ENCODE measurements at regions not wholly inside any gene's neighbourhood (a gene's known extent, or its start where the extent isn't known, plus 50 kb on each side); places are given as distances from the start of the nearest gene placed in this dataset.
A peak's percentile ranks its signal among the peaks of the same experiment; 100 is the strongest.

DNA sequence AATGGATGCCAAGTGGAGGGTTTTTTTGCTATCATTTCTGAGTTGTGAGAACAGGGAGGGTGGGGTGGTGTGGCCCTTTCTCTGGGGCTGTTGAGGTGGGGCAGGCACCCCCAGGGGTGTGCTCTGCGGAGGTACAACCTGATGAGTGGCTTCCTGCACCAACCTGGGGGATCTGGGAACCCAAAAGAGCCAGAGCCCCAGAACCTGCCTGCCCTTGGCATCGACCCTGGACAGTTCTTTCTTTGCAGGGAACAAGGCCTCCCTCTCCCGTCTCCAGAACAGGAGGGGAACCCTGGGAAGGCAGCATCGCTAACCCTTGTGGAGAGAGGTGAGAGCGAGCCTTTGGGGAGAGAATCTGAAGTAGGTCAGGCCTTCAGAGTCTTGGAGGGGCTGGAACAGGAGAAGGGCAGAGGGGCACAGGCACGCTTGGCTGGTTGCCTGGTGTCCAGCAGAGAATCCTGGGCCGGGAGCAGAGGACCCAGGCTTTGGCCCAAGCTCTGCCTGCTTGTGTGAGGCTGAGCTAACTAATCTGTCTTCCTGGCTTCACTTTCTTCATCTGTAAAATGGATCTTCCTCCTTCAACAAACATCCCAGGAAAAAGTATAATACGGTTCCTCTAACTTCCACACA, 84.9 kb downstream of the RHOB start:
- no peak for DNase-seq
- Histone ChIP-seq H3K36me3 (replicated peaks; ENCODE audit: control insufficient read depth, insufficient read depth, low read length) (no peaks in the 10 kb centered on the region), H3K4me3 (ENCODE audit: insufficient read depth, low read depth, low read length) (no peak overlapping the region), H3K27me3 (ENCODE audit: control insufficient read depth, insufficient read depth, low read length) (no peaks in the 10 kb centered on the region)

DNA sequence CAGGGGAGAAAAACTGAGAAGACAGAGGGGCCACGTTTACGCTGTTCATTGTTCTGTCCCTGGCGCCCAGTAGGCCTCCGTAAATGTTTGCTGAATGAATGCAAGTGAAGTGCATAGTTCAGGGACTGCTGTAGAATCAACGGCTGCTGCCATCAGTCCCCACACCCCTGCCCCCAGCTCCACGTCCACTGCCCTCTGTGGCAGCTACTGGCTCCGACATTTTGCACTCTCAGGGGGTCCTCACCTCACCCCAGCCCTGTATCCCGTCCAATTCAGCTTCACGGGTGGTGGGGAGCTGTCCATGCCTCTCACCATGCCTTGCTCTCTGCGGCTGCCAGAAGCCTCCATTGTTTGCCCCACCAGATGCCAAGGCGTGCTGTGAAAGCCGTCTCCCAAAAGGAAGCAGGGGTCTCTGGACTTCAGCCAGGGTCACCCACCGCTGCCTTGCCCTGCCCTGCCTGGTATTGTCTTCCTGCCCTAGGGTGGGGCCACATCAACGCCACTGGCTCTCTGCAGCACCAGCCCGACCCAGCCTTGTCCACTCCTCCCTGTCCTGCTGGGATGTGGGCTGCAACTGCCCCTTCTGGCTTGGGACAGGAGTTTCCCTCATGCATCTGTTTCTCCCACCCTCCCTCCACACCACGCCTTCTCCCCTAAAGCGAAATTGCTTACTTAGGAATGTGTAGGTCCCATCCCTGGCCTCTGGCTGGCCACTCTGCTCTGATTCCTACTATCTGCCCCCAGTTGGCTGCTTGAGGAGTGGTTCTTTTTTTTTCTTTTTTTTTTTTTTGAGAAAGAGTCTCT, 86.0 kb downstream of the RHOB start:
- peak; percentile 74 for DNase-seq

DNA sequence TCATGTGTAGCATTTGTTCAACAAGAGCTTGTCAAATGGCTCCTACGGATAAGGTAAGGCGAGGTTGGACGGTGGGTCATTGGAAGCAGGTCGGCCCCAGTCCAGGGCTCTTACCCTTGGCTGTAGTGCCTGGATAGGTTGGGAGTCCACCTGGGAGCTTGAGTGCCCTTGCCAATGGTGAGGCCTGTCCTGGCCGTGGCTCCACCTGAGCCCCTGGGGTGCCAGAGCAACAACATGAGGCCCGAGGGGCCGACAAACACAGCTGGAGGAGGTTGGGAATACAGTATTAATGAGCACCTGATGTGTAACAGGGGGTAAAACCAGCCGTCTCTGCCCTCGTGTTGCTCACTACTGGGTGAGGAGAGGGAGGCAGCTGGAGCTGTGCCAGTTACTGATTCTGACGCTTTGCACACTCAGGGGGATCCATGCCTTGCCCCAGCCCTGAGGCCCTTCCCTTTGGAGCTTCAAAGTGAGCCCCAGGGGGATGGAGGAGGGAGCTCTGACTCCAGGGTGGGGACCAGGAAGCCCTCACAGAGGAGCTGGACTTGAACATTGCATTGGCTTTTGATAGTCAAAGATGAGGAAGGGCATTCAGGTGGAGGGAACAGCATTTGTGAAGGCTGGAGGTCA, 87.2 kb downstream of the RHOB start:
- no peak for DNase-seq
- Histone ChIP-seq H3K4me3 (ENCODE audit: insufficient read depth, low read depth, low read length) (no peak overlapping the region), H3K27me3 (ENCODE audit: control insufficient read depth, insufficient read depth, low read length) (no peaks in the 10 kb centered on the region; the same call in 1 of the 2 replicates), H3K36me3 (replicated peaks; ENCODE audit: control insufficient read depth, insufficient read depth, low read length) (no peaks in the 10 kb centered on the region)

More for the DNA sequence above, 86.0 kb downstream of the RHOB start:
- no peaks in the 10 kb centered on the region for H3K36me3 ChIP-seq (replicated peaks; ENCODE audit: control insufficient read depth, insufficient read depth, low read length)
- H3K27me3 ChIP-seq (ENCODE audit: control insufficient read depth, insufficient read depth, low read length): no peaks in the 10 kb centered on the region
- no peak overlapping the region for H3K4me3 ChIP-seq (ENCODE audit: insufficient read depth, low read depth, low read length)

DNA sequence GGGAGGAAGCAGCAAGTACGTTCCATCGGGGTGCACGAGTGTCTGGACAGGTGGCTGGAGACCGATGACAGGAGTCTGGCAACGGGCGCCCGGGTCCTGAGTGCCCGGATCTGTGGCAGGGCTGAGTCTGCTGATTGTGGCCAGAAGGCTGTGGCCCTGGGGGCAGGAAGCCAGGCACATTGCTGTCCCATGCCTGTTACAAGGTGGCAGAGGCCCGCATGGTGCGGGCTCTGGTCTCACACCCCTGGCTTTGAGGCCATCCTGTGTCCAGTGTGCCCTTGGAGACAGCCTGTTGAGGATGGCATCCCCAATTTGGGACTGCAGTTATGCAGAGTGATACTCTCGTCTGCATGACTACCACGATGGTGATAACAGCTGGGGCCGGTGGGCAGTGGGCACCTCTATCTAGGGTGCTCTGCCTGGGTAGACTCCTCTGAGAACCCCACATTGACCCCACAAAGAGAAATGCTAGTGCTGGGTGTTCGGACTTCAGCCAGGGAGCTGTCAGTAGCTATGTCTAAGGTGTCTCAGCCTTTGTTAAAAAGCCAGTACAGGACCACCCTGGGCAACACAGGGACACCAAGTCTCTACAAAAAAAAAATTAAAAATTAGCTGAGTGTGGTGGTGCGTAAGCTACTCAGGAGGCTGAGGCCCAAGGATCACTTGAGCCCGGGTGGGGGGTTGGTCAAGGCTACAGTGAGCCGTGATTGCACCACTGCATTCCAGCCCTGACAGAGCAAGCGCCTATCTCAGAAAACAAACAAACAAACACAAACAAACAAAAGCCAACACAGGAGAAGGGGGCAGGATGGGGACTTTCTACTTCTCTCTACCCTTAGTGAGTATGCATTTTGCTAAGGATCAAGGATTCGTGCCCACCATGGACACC, 88.3 kb downstream of the RHOB start:
- Histone ChIP-seq H3K36me3 (replicated peaks; ENCODE audit: control insufficient read depth, insufficient read depth, low read length) (no peaks in the 10 kb centered on the region), H3K27me3 (ENCODE audit: control insufficient read depth, insufficient read depth, low read length) (no peaks in the 10 kb centered on the region; the same call in 1 of the 2 replicates), H3K4me3 (ENCODE audit: insufficient read depth, low read depth, low read length) (no peak overlapping the region)
- no peak for DNase-seq

DNA sequence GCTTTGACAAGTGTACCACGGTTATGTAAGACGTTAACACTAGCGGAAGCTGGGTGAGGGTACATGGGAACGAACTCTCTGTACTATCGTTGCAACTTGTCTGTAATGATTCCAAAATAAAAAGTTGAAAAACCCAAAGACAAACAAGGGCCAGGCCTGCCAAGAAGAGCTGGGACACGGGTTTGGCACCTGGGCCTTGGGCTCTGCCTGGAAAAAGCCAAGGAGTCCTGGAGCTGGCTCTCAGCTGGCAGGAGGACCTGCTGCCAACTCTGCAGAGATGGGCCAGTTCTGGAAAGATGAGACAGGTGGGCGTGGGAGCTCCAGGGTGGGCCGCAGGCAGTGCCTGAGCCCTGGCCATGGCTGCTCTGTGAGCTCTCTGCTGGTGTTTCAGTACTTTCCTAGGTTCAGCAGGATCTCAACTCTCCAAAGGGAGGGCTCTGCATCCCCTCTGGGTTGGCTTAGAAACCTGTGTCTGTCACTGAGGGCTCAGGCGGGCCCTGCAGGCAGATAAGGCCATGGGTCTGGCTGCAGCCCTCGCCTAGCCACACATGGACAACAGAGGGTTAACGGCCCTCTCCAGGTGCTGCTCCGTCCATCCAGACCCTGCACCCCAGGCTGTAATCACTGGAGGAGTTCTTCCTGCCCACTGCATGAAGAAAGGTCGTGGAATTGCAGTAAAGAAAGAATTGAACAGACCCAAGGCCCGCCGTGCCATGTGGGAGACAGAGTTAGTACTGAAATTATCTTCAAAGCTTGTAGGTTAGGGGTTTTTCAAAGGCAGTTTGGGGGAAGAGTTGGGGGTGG, 89.9 kb downstream of the RHOB start:
- DNase-seq: peak; percentile 57
- Histone ChIP-seq H3K4me3 (ENCODE audit: insufficient read depth, low read depth, low read length) (no peak overlapping the region), H3K27me3 (ENCODE audit: control insufficient read depth, insufficient read depth, low read length) (no peaks in the 10 kb centered on the region; the same call in 1 of the 2 replicates), H3K36me3 (replicated peaks; ENCODE audit: control insufficient read depth, insufficient read depth, low read length) (no peaks in the 10 kb centered on the region)

DNA sequence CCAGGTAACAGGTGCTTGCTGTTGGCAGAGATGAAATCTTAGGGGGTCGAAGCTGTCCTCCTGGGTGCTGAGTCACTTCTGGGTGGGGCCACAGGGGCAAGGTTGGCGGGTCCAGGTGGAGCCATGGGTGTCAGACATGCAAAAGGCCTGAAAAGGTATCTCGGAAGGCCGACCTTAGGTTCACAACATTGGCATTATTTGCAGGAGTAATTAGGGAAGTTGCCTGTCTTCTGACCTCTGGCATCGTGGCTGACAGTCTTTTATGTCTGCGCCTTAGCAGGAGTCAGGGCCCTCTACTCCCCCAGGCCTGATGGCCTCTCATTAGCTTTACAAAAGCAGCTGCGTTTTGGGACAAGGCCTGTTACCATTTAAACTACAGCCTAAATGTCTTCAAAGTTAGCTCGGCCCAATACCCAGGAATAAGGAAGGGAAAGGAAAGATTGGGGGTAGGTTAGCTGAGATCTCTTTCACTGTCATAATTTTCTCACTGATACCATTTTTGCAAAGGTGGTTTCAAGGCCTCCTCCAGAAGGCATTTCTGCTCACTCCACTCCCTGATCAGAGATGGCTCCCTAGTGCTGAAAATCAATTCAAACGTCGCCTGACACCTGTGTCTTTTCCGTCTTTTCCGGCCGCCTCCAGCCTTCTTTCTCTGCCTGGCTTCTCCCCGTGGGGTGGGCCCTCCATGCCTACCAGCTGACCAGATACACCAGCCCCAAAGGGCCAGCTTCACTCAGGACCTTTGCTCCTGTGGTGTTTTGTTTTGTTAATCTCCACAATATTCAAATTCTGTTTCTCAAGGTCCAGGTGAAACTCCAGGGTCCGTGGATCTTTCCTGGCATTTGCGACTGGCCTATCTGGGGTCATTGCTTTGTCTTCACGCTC, 90.8 kb downstream of the RHOB start:
- Histone ChIP-seq H3K27me3 (ENCODE audit: control insufficient read depth, insufficient read depth, low read length) (no peaks in the 10 kb centered on the region; the same call in 1 of the 2 replicates), H3K36me3 (replicated peaks; ENCODE audit: control insufficient read depth, insufficient read depth, low read length) (no peaks in the 10 kb centered on the region), H3K4me3 (ENCODE audit: insufficient read depth, low read depth, low read length) (no peak overlapping the region)
- peak; percentile 57 for DNase-seq

DNA sequence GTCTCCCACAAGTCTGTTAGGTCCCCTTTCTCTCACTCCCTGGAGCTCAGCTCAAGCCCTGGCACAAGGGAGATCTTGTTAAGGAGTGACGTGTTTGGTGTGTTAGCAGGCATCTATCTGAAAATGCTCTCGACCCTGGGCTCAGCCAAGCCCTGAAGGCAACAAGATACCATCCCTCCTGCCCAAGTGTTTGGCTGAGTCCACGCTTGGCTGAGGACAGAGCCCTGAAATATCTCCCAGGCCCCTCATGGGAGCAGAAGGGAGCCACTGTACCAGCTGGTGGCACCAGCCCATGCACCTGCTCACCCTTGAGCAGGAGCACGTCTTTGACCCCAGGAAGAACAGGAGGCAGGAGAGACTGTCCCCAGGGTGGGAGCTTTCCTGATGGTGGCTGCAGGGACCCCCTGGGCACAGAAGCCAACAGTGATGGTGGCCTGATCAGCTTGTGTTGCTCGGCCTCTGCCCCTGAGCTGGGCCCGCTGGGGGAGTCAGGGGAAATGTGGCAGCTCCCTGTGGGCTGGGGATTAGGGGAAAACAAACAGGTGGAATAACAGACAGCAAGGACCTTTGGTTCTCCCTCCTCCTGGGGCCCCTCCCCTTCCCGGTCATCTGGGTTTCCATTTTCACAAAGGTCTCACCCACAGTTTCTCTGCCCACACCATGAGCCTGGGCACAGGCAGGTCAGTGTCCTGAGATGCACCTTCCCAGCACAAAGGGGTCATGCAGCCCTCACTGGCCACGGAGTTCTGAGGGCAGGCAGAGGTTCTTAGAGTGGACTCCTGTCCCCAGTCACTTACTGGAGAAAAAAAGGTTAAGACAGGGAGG, 91.6 kb downstream of the RHOB start:
- DNase-seq: peak; percentile 54
- no peaks in the 10 kb centered on the region; the same call in 1 of the 2 replicates for H3K27me3 ChIP-seq (ENCODE audit: control insufficient read depth, insufficient read depth, low read length)

DNA sequence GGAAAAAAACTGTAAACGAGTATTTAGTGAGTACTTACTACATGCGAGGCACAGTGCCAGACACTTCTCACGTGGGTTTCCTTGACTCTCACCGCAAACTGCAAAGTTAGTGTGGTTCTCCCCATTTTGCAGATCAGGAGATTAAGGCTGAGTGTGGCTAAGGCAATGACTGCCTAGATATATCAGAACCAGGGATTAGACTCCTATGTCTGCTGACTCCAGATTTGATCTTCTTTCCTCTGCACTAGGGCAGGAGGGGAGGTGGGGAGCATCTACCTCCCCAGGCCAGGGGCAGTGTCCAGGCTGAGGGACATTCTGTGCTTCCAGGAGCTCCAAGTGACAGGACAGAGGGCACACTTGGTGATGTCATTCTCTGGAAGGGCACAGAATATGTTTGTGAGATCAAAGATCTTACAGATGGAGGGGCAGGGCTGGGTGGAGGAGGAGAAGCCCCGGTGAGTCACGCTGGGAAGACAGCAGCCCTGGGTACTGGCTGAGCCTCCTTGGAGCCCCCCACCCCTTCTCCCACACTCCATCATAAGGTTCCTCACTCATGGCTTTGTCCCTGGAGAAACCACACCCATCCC, 92.4 kb downstream of the RHOB start:
- Histone ChIP-seq H3K27me3 (ENCODE audit: control insufficient read depth, insufficient read depth, low read length) (no peaks in the 10 kb centered on the region; the same call in 1 of the 2 replicates), H3K36me3 (replicated peaks; ENCODE audit: control insufficient read depth, insufficient read depth, low read length) (no peaks in the 10 kb centered on the region), H3K4me3 (ENCODE audit: insufficient read depth, low read depth, low read length) (no peak overlapping the region)
- no peak for DNase-seq

More for the DNA sequence above, 91.6 kb downstream of the RHOB start:
- Histone ChIP-seq H3K4me3 (ENCODE audit: insufficient read depth, low read depth, low read length) (no peak overlapping the region), H3K36me3 (replicated peaks; ENCODE audit: control insufficient read depth, insufficient read depth, low read length) (no peaks in the 10 kb centered on the region)

DNA sequence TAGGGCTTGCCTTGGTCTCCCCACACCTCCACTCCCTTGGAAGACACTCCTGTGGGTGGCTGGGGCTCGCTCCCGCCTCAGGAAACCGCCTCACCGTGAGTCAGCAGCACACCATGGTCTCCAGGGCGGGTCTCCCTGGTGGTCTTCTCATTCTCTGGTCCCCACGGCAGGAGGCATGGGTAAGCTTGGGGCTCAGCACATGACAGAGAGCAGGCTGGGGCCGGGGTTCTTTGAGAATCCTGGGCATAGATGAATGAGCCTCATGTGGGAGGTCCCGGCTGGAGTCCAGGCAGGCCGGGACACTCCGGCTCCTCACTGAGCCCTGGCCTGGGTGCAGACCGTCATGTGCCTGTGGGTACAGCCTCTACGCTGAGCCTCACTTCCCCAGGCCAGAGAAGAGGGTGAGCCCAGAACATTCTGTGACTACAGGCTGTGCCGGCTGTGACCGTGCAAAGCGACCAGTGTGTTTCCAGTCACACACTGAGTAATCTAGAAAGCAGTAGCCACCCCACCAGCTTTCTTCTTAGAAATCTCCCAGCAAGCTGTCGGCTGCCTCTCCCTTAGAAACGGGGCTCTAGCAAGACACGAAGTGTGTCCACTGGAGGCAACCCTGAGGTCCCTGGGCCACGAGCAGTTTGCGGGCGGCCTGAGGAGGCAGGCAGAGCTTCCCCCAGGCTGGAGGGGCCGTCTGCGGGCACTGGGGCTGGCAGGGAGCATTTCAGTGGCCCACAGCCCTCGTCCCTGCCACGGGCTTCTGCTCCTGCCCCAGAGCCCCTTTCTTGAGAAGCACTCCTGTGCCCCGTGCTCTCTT, 93.1 kb downstream of the RHOB start:
- no peak overlapping the region for H3K4me3 ChIP-seq (ENCODE audit: insufficient read depth, low read depth, low read length)
- no peaks in the 10 kb centered on the region for H3K36me3 ChIP-seq (replicated peaks; ENCODE audit: control insufficient read depth, insufficient read depth, low read length)
- no peaks in the 10 kb centered on the region; the same call in 1 of the 2 replicates for H3K27me3 ChIP-seq (ENCODE audit: control insufficient read depth, insufficient read depth, low read length)
- DNase-seq: no peak

DNA sequence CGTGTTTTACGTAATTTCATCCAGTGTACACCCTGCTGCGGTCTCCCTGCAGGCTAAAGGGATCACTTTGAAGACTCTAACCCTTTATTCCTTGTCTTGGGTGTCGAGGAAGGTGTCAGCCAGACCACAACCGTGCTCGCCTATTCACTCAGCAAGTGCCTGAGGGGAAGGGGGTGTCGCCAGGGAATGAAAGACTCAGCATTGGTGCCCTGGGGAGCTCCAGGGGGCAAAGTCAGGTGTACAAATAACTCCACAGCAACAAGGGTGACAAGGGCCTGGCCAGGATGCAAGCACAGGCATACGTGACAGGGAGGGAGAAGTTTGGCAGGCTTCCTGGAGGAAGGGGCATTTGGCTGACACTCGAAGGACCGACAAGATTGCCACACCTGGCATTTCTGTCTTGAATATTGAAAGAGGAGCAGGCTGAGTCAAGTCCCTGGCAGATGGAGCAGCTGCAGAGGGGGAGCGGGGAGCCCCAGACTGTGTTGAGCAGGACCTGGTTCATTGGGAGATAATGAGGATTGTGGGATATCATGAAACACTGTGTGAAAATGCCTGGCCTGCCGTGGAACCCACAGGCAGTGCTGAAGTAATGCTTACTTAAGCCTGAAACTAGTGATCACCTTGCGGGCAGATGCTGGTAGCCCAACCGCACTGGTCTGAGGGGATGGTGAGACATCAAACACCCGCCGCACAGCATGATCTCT, 93.9 kb downstream of the RHOB start:
- no peak for DNase-seq
- Histone ChIP-seq H3K4me3 (ENCODE audit: insufficient read depth, low read depth, low read length) (no peak overlapping the region), H3K36me3 (replicated peaks; ENCODE audit: control insufficient read depth, insufficient read depth, low read length) (no peaks in the 10 kb centered on the region), H3K27me3 (ENCODE audit: control insufficient read depth, insufficient read depth, low read length) (no peaks in the 10 kb centered on the region; the same call in 1 of the 2 replicates)

DNA sequence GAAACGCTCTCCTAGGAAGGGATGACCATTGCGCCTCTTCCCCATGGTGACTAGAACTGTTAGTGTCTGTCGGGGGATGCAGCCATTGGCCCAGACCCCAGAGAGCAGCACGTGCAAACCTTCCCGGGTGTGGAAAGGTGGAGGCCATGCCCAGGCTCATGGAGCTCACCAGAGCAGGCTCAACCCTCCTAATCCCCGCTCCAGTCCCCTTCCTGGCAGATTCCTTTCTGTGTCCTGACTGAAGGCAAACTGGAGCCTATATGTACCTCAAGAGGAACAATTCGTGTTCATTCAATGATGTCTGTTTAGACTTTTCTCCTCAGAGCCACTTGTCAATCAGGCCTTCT, 94.4 kb downstream of the RHOB start:
- no peaks in the 10 kb centered on the region; the same call in 1 of the 2 replicates for H3K27me3 ChIP-seq (ENCODE audit: control insufficient read depth, insufficient read depth, low read length)
- H3K36me3 ChIP-seq (replicated peaks; ENCODE audit: control insufficient read depth, insufficient read depth, low read length): no peaks in the 10 kb centered on the region
- H3K4me3 ChIP-seq (ENCODE audit: insufficient read depth, low read depth, low read length): no peak overlapping the region
- no peak for DNase-seq
